KBM-7 (cell line): ENCODE measurements at regions not wholly inside any gene's neighbourhood (a gene's known extent, or its start where the extent isn't known, plus 50 kb on each side); places are given as distances from the start of the nearest gene placed in this dataset.

Experiments
- DNase-seq: peaks from one replicate; pipeline ENCODE4 v3.0.0-alpha.2; 2015
- in situ Hi-C: fragments of 300-500 bp; cut with MboI; formaldehyde crosslinking; loops from 2 replicates; pipeline ENCODE4 v1.14.3; 2020; ENCODE audit warnings: low sequenced_read_pairs, low pct_unique_long_range_greater_than_20kb, mixed read lengths

GRCh38 chr4:123807187-123807586 is 410.6 kb downstream of the SPRY1 start:
- in situ Hi-C loops = no loop called here
- DNase-seq = no peak

- in situ Hi-C loops = no loop called here
These were observed 411.3 kb downstream of the SPRY1 start for GRCh38 chr4:123807866-123808265.

GRCh38 chr4:123809864-123810263 is 413.3 kb downstream of the SPRY1 start:
- in situ Hi-C loops = no loop called here

More at GRCh38 chr4:123807866-123808265, 411.3 kb downstream of the SPRY1 start:
- no peak for DNase-seq

GRCh38 chr4:123812066-123812390 is 415.4 kb downstream of the SPRY1 start:
- in situ Hi-C loops = no loop called here
- no peak for DNase-seq

More at GRCh38 chr4:123809864-123810263, 413.3 kb downstream of the SPRY1 start:
- no peak for DNase-seq

GRCh38 chr4:123813901-123814300 is 417.3 kb downstream of the SPRY1 start:
- in situ Hi-C loops = no loop called here
- DNase-seq = no peak

GRCh38 chr4:123816462-123816861 is 419.9 kb downstream of the SPRY1 start:
- DNase-seq = no peak
- in situ Hi-C loops = no loop called here

GRCh38 chr4:123817025-123817688 is 420.6 kb downstream of the SPRY1 start:
- in situ Hi-C loops = no loop called here
- no peak for DNase-seq

- in situ Hi-C loops = no loop called here
- DNase-seq = no peak
These were observed 422.9 kb downstream of the SPRY1 start for GRCh38 chr4:123819362-123820035.

GRCh38 chr4:123821861-123822260 is 425.3 kb downstream of the SPRY1 start:
- in situ Hi-C loops = no loop called here
- no peak for DNase-seq

- no peak for DNase-seq
These were observed 425.8 kb downstream of the SPRY1 start for GRCh38 chr4:123822353-123822752.

GRCh38 chr4:123823244-123823643 is 426.6 kb downstream of the SPRY1 start:
- no peak for DNase-seq
- in situ Hi-C loops = no loop called here

More at GRCh38 chr4:123822353-123822752, 425.8 kb downstream of the SPRY1 start:
- in situ Hi-C loops = no loop called here

- in situ Hi-C loops = no loop called here
- no peak for DNase-seq
These were observed 427.9 kb downstream of the SPRY1 start for GRCh38 chr4:123824524-123824923.

- no peak for DNase-seq
- in situ Hi-C loops = no loop called here
These were observed 429.1 kb downstream of the SPRY1 start for GRCh38 chr4:123825596-123826291.

GRCh38 chr4:123826896-123827295 is 430.3 kb downstream of the SPRY1 start:
- DNase-seq = no peak
- in situ Hi-C loops = no loop called here

GRCh38 chr4:123827511-123827910 is 430.9 kb downstream of the SPRY1 start:
- in situ Hi-C loops = no loop called here
- no peak for DNase-seq

- in situ Hi-C loops = no loop called here
- DNase-seq = no peak
These were observed 434.3 kb downstream of the SPRY1 start for GRCh38 chr4:123830930-123831329.

- in situ Hi-C loops = no loop called here
- DNase-seq = no peak
These were observed 435.8 kb downstream of the SPRY1 start for GRCh38 chr4:123832173-123833026.

- in situ Hi-C loops = no loop called here
- DNase-seq = no peak
These were observed 436.6 kb downstream of the SPRY1 start for GRCh38 chr4:123833171-123833643.

GRCh38 chr4:123835831-123836590 is 439.4 kb downstream of the SPRY1 start:
- no peak for DNase-seq
- in situ Hi-C loops = no loop called here
